ENCODE measurements at regions not wholly inside any gene's neighbourhood (a gene's known extent, or its start where the extent isn't known, plus 50 kb on each side); places are given as distances from the start of the nearest gene placed in this dataset.

DNA sequence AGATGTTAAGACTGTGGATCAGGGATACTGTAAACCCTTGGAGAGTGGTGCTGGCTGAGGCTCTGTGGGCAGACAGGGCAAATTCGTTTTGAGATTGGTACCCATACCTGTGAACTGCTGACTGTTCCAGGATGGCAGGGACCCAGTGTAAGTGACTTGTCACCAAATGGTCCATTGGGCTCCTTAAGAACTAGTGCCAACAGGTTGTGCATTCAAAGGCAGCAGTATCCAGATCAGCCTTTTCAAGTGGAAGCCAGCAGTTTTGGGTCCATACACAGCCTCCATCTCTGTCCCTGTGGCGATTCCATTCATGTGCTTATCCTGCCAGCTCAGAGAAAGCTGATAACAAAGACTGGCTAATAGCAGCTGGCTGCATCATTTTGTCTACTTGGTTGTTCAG, 84.0 kb upstream of the SCOC start:
- TF ChIP-seq POLR2A (IDR thresholded peaks at IDR 0.05; ENCODE audit: borderline replicate concordance, extremely low read depth, insufficient read depth, insufficient read length) (no peak), EZH2 (IDR thresholded peaks at IDR 0.05) (no peak), POLR2AphosphoS5 (IDR thresholded peaks at IDR 0.05; ENCODE audit: low read depth, low read length) (no peak), SIN3A (IDR thresholded peaks at IDR 0.05; ENCODE audit: low read depth) (no peak), EGR1 (IDR thresholded peaks at IDR 0.05; ENCODE audit: low read depth) (no peak), ZNF274 (IDR thresholded peaks at IDR 0.05; ENCODE audit: low read depth, low read length) (no peak), JUND (IDR thresholded peaks at IDR 0.05) (no peak), ZFX (IDR thresholded peaks at IDR 0.05) (no peak)
- TF ChIP-seq, protein P1, sequence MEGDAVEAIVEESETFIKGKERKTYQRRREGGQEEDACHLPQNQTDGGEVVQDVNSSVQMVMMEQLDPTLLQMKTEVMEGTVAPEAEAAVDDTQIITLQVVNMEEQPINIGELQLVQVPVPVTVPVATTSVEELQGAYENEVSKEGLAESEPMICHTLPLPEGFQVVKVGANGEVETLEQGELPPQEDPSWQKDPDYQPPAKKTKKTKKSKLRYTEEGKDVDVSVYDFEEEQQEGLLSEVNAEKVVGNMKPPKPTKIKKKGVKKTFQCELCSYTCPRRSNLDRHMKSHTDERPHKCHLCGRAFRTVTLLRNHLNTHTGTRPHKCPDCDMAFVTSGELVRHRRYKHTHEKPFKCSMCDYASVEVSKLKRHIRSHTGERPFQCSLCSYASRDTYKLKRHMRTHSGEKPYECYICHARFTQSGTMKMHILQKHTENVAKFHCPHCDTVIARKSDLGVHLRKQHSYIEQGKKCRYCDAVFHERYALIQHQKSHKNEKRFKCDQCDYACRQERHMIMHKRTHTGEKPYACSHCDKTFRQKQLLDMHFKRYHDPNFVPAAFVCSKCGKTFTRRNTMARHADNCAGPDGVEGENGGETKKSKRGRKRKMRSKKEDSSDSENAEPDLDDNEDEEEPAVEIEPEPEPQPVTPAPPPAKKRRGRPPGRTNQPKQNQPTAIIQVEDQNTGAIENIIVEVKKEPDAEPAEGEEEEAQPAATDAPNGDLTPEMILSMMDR (IDR thresholded peaks at IDR 0.05 in 2 of 3, conservative IDR thresholded peaks at IDR 0.05 in 1 of 3; ENCODE audit: borderline replicate concordance in 1 of 3, insufficient read depth in 1 of 3, low read depth in 2 of 3, low read length in 2 of 3), result no peak
- TF ChIP-seq, protein P2, sequence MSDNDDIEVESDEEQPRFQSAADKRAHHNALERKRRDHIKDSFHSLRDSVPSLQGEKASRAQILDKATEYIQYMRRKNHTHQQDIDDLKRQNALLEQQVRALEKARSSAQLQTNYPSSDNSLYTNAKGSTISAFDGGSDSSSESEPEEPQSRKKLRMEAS (IDR thresholded peaks at IDR 0.05), result no peak

All from HCT116 (cell line).